H1 (cell line): ENCODE measurements at regions not wholly inside any gene's neighbourhood (a gene's known extent, or its start where the extent isn't known, plus 50 kb on each side); places are given as distances from the start of the nearest gene placed in this dataset.

Source experiments
- CTCF ChIA-PET: fragments of 300-600 bp; sonication (Branson Sonifier 250); formaldehyde crosslinking; loops from one replicate; lab custom pipeline; 2021; ENCODE audit not compliant: partially characterized antibody; lab: Charles Lee
- POLR2A ChIA-PET: fragments of 300-600 bp; sonication (Branson Sonifier 250); formaldehyde crosslinking; loops from one replicate; lab custom pipeline; 2021; ENCODE audit warnings: inconsistent platforms; ENCODE audit not compliant: partially characterized antibody; lab: Charles Lee
- DNase-seq, 2 experiments: peaks; one replicate each; pipeline versions ENCODE4 v3.0.0 to v3.0.0-alpha.2; 2010 to 2022; ENCODE audit warnings: low spot score in 2 of 2, low read depth in 1 of 2, mixed read lengths in 1 of 2
- FAIRE-seq: peaks from 2 replicates; lab custom pipeline; 2011; peaks lifted over from hg19 to GRCh38; lab: Jason Lieb, UNC
- H2AFZ ChIP-seq: 2 replicates; pipeline ENCODE4 v1.8.1; 2012; ENCODE audit warnings: low read length, inconsistent platforms
- H2AK5ac ChIP-seq: 2 replicates; pipeline ENCODE4 v1.6.1; 2013; ENCODE audit warnings: low read depth, low read length
- H2BK120ac ChIP-seq: replicated peaks from 2 replicates; pipeline ENCODE3; 2013; ENCODE audit warnings: low read depth, low read length, inconsistent platforms
- H2BK12ac ChIP-seq: 2 replicates; pipeline ENCODE4 v1.6.1; 2013; ENCODE audit warnings: low read depth, low read length
- H2BK15ac ChIP-seq: 2 replicates; pipeline ENCODE4 v1.6.1; 2013; ENCODE audit warnings: low read length
- H2BK20ac ChIP-seq: 2 replicates; pipeline ENCODE4 v1.6.1; 2013; ENCODE audit warnings: low read length
- H2BK5ac ChIP-seq: 2 replicates; pipeline ENCODE4 v1.6.1; 2013; ENCODE audit warnings: low read depth, low read length
- H3K14ac ChIP-seq: 2 replicates; pipeline ENCODE4 v1.6.1; 2013; ENCODE audit warnings: inconsistent platforms; ENCODE audit not compliant: insufficient read length
- H3K18ac ChIP-seq: 2 replicates; pipeline ENCODE4 v1.6.1; 2013; ENCODE audit warnings: low read length; ENCODE audit errors: extremely low read depth
- H3K23ac ChIP-seq: 2 replicates; pipeline ENCODE4 v1.6.1; 2013; ENCODE audit warnings: inconsistent platforms; ENCODE audit not compliant: insufficient read length
- H3K23me2 ChIP-seq: 2 replicates; pipeline ENCODE4 v1.6.1; 2013; ENCODE audit warnings: low read depth, low read length
- H3K27ac ChIP-seq: 2 replicates; pipeline ENCODE4 v1.6.1; 2011; ENCODE audit warnings: low read depth, low read length, inconsistent platforms
- H3K27me3 ChIP-seq, 4 experiments: replicated peaks in 1 of 4; 1 replicate in 1 of 4; 2 replicates in 3 of 4; pipeline versions ENCODE4 v1.6.1 to v1.8.1; 2011 to 2013; ENCODE audit warnings: low read length in 3 of 4, mild to moderate bottlenecking in 3 of 4, inconsistent platforms in 2 of 4, mixed read lengths in 2 of 4, moderate library complexity in 1 of 4; ENCODE audit not compliant: control insufficient read depth in 3 of 4, insufficient read depth in 3 of 4; ENCODE audit errors: extremely low read depth in 1 of 4
- H3K36me3 ChIP-seq, 4 experiments: 2 replicates each; pipeline versions ENCODE4 v1.6.1 to v1.8.1; 2011 to 2013; ENCODE audit warnings: mild to moderate bottlenecking in 4 of 4, low read length in 3 of 4, moderate library complexity in 2 of 4, control low read depth in 1 of 4, inconsistent platforms in 1 of 4; ENCODE audit not compliant: insufficient read depth in 4 of 4, control insufficient read depth in 2 of 4
- H3K4ac ChIP-seq: replicated peaks from 2 replicates; pipeline ENCODE3; 2013; ENCODE audit warnings: low read length, low read depth, mixed read lengths, inconsistent platforms; ENCODE audit not compliant: insufficient read length
- H3K4me1 ChIP-seq, 4 experiments: replicated peaks in 1 of 4; 1 replicate in 1 of 4; 2 replicates in 3 of 4; pipeline versions ENCODE4 v1.6.1 to v1.8.1; 2011 to 2013; ENCODE audit warnings: low read length in 3 of 4, inconsistent platforms in 2 of 4, mixed read lengths in 1 of 4; ENCODE audit not compliant: insufficient read depth in 4 of 4, control insufficient read depth in 3 of 4
- H3K4me2 ChIP-seq, 2 experiments: 2 replicates each; pipeline versions ENCODE4 v1.6.1 to v1.8.1; 2011 to 2013; ENCODE audit warnings: low read depth in 2 of 2, low read length in 2 of 2, control low read depth in 1 of 2, inconsistent platforms in 1 of 2, mild to moderate bottlenecking in 1 of 2; ENCODE audit not compliant: insufficient read depth in 1 of 2
- H3K4me3 ChIP-seq, 4 experiments: fragments of 200-600, 300-600 bp in 1 of 4; sonication (generic), shearing (Covaris generic), sonication (Bioruptor Twin) in 1 of 4; 2 replicates each; pipeline versions ENCODE4 v1.5.1 to v1.8.1; 2011 to 2016; ENCODE audit warnings: low read length in 4 of 4, low read depth in 3 of 4, control low read depth in 2 of 4, inconsistent platforms in 2 of 4, mild to moderate bottlenecking in 2 of 4, mixed read lengths in 1 of 4, moderate library complexity in 1 of 4; ENCODE audit not compliant: insufficient read depth in 2 of 4; ENCODE audit errors: extremely low read depth in 1 of 4
- H3K56ac ChIP-seq: replicated peaks from 2 replicates; pipeline ENCODE3; 2013; ENCODE audit warnings: low read depth, mild to moderate bottlenecking, mixed read lengths, low read length, inconsistent platforms; ENCODE audit not compliant: insufficient read length
- H3K79me1 ChIP-seq: 2 replicates; pipeline ENCODE4 v1.6.1; 2013; ENCODE audit warnings: low read depth, low read length, control low read depth
- H3K79me2 ChIP-seq, 2 experiments: 2 replicates each; pipeline versions ENCODE4 v1.6.1 to v1.8.1; 2012 to 2013; ENCODE audit warnings: low read length in 2 of 2, mild to moderate bottlenecking in 2 of 2, inconsistent platforms in 1 of 2; ENCODE audit not compliant: insufficient read depth in 2 of 2, control insufficient read depth in 1 of 2
- H3K9ac ChIP-seq, 4 experiments: replicated peaks in 1 of 4; 1 replicate in 1 of 4; 2 replicates in 3 of 4; pipeline versions ENCODE4 v1.6.1 to v1.8.1; 2011 to 2013; ENCODE audit warnings: low read depth in 3 of 4, low read length in 3 of 4, control low read depth in 2 of 4, mild to moderate bottlenecking in 2 of 4, moderate library complexity in 2 of 4, inconsistent platforms in 1 of 4; ENCODE audit errors: extremely low read depth in 1 of 4
- H3K9me3 ChIP-seq, 2 experiments: 2 replicates each; pipeline versions ENCODE4 v1.6.1 to v1.8.1; 2012 to 2013; ENCODE audit warnings: mild to moderate bottlenecking in 2 of 2, moderate library complexity in 2 of 2, control low read depth in 1 of 2, inconsistent platforms in 1 of 2, low read depth in 1 of 2, low read length in 1 of 2, mixed read lengths in 1 of 2; ENCODE audit not compliant: insufficient read depth in 2 of 2
- H4K20me1 ChIP-seq, 2 experiments: replicated peaks in 1 of 2; 2 replicates each; pipeline versions ENCODE3 to v1.8.1; 2011 to 2013; ENCODE audit warnings: inconsistent platforms in 2 of 2, low read length in 2 of 2, mild to moderate bottlenecking in 1 of 2; ENCODE audit not compliant: insufficient read depth in 2 of 2, control insufficient read depth in 1 of 2
- H4K5ac ChIP-seq: 2 replicates; pipeline ENCODE4 v1.6.1; 2013; ENCODE audit warnings: low read length, low read depth, mixed read lengths, inconsistent platforms; ENCODE audit not compliant: insufficient read length
- H4K8ac ChIP-seq: 2 replicates; pipeline ENCODE4 v1.8.0; 2013; ENCODE audit warnings: mild to moderate bottlenecking, moderate library complexity, low read length, inconsistent platforms; ENCODE audit not compliant: insufficient read depth; ENCODE audit errors: extremely low read depth
- H4K91ac ChIP-seq: replicated peaks from 2 replicates; pipeline ENCODE3; 2013; ENCODE audit warnings: low read length, mixed read lengths, inconsistent platforms; ENCODE audit not compliant: insufficient read length
- JUND ChIP-seq: IDR thresholded peaks from 2 replicates; pipeline ENCODE4 v1.6.1; 2011; ENCODE audit warnings: mild to moderate bottlenecking, improper control_type of control experiment, low read length
- KDM4A ChIP-seq: IDR thresholded peaks from one replicate; pipeline ENCODE4 v1.7.1; 2012; ENCODE audit warnings: low read depth, mild to moderate bottlenecking, moderate library complexity, low read length, inconsistent platforms; ENCODE audit not compliant: severe bottlenecking
- PHF8 ChIP-seq: fragments of 200-600 bp; sonication (generic); conservative IDR thresholded peaks from 2 replicates; pipeline ENCODE4 v1.7.1; 2012; ENCODE audit warnings: low read depth, mild to moderate bottlenecking, inconsistent platforms, low read length, moderate library complexity
- POU5F1 ChIP-seq: IDR thresholded peaks from 2 replicates; pipeline ENCODE4 v1.6.1; 2011; ENCODE audit warnings: low read depth, mild to moderate bottlenecking, low read length, moderate library complexity
- SP1 ChIP-seq: IDR thresholded peaks from 2 replicates; pipeline ENCODE4 v1.6.1; 2011; ENCODE audit warnings: low read depth, low read length
- SP2 ChIP-seq: IDR thresholded peaks from 2 replicates; pipeline ENCODE4 v1.6.1; 2012; ENCODE audit warnings: mild to moderate bottlenecking, low read length, inconsistent platforms
- TAF1 ChIP-seq: IDR thresholded peaks from 2 replicates; pipeline ENCODE4 v1.6.1; 2011; ENCODE audit warnings: mild to moderate bottlenecking, low read depth, low read length
- TAF7 ChIP-seq: optimal IDR thresholded peaks from 2 replicates; pipeline ENCODE3; 2011; ENCODE audit warnings: low read depth, mild to moderate bottlenecking, inconsistent platforms, low read length, moderate library complexity, borderline replicate concordance
- YY1 ChIP-seq: IDR thresholded peaks from 2 replicates; pipeline ENCODE4 v1.6.1; 2011; ENCODE audit warnings: low read depth, mild to moderate bottlenecking, low read length
- WGBS, 2 experiments: shearing (Covaris generic) in 1 of 2; methylation state at CpG; one replicate each; pipeline versions ENCODE4 v1.1.6 to v1.1.7; 2013 to 2015; ENCODE audit warnings: low lambda C conversion rate in 2 of 2, mixed read lengths in 2 of 2, inconsistent platforms in 1 of 2, low coverage in 1 of 2, missing lambda C conversion rate in 1 of 2; ENCODE audit not compliant: insufficient replicate concordance in 2 of 2, insufficient coverage in 1 of 2, insufficient read length in 1 of 2; ENCODE audit errors: extremely low coverage in 1 of 2, missing lambda C conversion rate in 1 of 2; 5-methylcytosine and 5-hydroxymethylcytosine counted together
- TF ChIP-seq, protein P1 (sequence below), 3 experiments: IDR thresholded peaks; 1 replicate in 2 of 3; 2 replicates in 1 of 3; pipeline versions ENCODE4 v1.5.1 to v1.6.1; 2011; ENCODE audit warnings: low read length in 3 of 3, mild to moderate bottlenecking in 3 of 3, inconsistent platforms in 2 of 3, low read depth in 1 of 3, moderate library complexity in 1 of 3; ENCODE audit not compliant: insufficient read depth in 1 of 3; ENCODE audit errors: control extremely low read depth in 1 of 3

DNA sequence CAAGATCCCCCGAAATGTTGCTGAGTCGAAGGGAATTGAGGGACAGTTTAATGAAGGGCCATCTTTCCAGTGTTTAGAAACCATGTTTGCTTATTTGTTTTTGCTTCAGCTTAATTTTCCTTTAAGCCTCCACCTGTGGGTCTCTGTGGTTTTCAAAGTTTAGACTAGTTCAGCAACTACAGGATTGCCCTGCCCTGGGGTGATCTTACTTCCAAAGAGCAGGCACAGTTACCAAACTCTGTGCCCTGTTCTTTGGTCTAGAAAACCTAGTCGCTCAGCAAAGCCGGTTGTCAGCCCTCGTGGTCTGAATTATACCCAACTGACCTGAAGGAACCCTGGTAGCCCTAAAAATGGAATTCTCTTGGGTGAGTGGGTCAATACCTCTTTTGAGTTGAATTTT lies 219.2 kb upstream of the GMDS start:
- ChIA-PET POLR2A (interaction anchor here (1.3 kb wide), 1 partner anchor 9 kb away, joined by 4 read pairs; no protein-coding TSS in a partner anchor), CTCF (interaction anchor here (1.2 kb wide), 1 partner anchor 64 kb away, joined by 4 read pairs; no protein-coding TSS in a partner anchor)
- H2BK12ac ChIP-seq = no peak overlapping the region
- H3K9me3 ChIP-seq = no peaks in the 10 kb centered on the region
- no peak overlapping the region for H3K27ac ChIP-seq
- H3K27me3 ChIP-seq = peaks cover 0 to 2% (median 0%) of the 10 kb centered on the region in 4 experiments; a peak in 3 of 7 replicates
- H3K4me1 ChIP-seq = peaks cover 0 to 10% (median 4%) of the 10 kb centered on the region in 4 experiments; a peak in 5 of 7 replicates
- H3K4me3 ChIP-seq = no peak overlapping the region
- no peak overlapping the region for H4K91ac ChIP-seq
- FAIRE-seq (no peak), DNase-seq (no peak)
- H3K23me2 ChIP-seq = no peaks in the 10 kb centered on the region; the same call in 1 of the 2 replicates
- H3K79me1 ChIP-seq = no peaks in the 10 kb centered on the region
- H3K36me3 ChIP-seq = no peaks in the 10 kb centered on the region
- no peak overlapping the region for H3K14ac ChIP-seq
- no peak overlapping the region for H2BK20ac ChIP-seq
- H2BK15ac ChIP-seq = no peak overlapping the region
- H2BK5ac ChIP-seq = no peak overlapping the region
- H4K8ac ChIP-seq = no peak overlapping the region
- no peak overlapping the region for H2AFZ ChIP-seq
- H3K18ac ChIP-seq = no peak overlapping the region
- no peak overlapping the region for H3K23ac ChIP-seq
- H3K56ac ChIP-seq = no peak overlapping the region
- no peak overlapping the region for H3K4ac ChIP-seq
- H2AK5ac ChIP-seq = no peak overlapping the region
- no peak overlapping the region for H3K4me2 ChIP-seq
- 93% methylated on average over 5 of the region's 5 CpGs; no CpG with 5 or more reads in 1 of the 2 experiments for WGBS, 2 experiments
- H4K5ac ChIP-seq = no peak overlapping the region
- H3K9ac ChIP-seq = no peak overlapping the region
- no peak overlapping the region for H2BK120ac ChIP-seq
- H3K79me2 ChIP-seq = no peaks in the 10 kb centered on the region
- H4K20me1 ChIP-seq = no peaks in the 10 kb centered on the region
- TF ChIP-seq PHF8 (no peak), SP2 (no peak), SP1 (no peak), POU5F1 (no peak), YY1 (no peak), KDM4A (no peak), TAF7 (no peak), TAF1 (no peak), JUND (no peak)
- TF ChIP-seq, protein P1, sequence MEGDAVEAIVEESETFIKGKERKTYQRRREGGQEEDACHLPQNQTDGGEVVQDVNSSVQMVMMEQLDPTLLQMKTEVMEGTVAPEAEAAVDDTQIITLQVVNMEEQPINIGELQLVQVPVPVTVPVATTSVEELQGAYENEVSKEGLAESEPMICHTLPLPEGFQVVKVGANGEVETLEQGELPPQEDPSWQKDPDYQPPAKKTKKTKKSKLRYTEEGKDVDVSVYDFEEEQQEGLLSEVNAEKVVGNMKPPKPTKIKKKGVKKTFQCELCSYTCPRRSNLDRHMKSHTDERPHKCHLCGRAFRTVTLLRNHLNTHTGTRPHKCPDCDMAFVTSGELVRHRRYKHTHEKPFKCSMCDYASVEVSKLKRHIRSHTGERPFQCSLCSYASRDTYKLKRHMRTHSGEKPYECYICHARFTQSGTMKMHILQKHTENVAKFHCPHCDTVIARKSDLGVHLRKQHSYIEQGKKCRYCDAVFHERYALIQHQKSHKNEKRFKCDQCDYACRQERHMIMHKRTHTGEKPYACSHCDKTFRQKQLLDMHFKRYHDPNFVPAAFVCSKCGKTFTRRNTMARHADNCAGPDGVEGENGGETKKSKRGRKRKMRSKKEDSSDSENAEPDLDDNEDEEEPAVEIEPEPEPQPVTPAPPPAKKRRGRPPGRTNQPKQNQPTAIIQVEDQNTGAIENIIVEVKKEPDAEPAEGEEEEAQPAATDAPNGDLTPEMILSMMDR (IDR thresholded peaks at IDR 0.05; ENCODE audit: control extremely low read depth in 1 of 3, insufficient read depth in 1 of 3, low read depth in 1 of 3, low read length in 3 of 3) = no peak
